PFSK-1 (cell line): ENCODE measurements at regions not wholly inside any gene's neighbourhood (a gene's known extent, or its start where the extent isn't known, plus 50 kb on each side); places are given as distances from the start of the nearest gene placed in this dataset.

Experiments used
- FOXP2 ChIP-seq: optimal IDR thresholded peaks from 2 replicates; pipeline ENCODE3; 2011; ENCODE audit warnings: borderline replicate concordance, control low read depth, inconsistent platforms; ENCODE audit not compliant: insufficient read depth; ENCODE audit errors: extremely low read length, extremely low read depth
- POLR2AphosphoS5 ChIP-seq: IDR thresholded peaks from 2 replicates; pipeline ENCODE4 v1.6.1; 2012; ENCODE audit warnings: low read depth, mild to moderate bottlenecking, control low read depth, low read length, moderate library complexity
- REST ChIP-seq, 2 experiments: IDR thresholded peaks; 2 replicates each; pipeline versions ENCODE4 v1.6.1 to v1.8.0; 2011 to 2012; ENCODE audit warnings: low read depth in 2 of 2, low read length in 2 of 2, control low read depth in 1 of 2, inconsistent platforms in 1 of 2, mild to moderate bottlenecking in 1 of 2, moderate library complexity in 1 of 2; ENCODE audit not compliant: insufficient read depth in 1 of 2
- SIN3A ChIP-seq: IDR thresholded peaks from 2 replicates; pipeline ENCODE4 v1.6.1; 2012; ENCODE audit warnings: mild to moderate bottlenecking, low read length, moderate library complexity, borderline replicate concordance; ENCODE audit not compliant: insufficient read depth
- TAF1 ChIP-seq: IDR thresholded peaks from 2 replicates; pipeline ENCODE4 v1.6.1; 2012; ENCODE audit warnings: low read length, control low read depth, borderline replicate concordance; ENCODE audit not compliant: insufficient read depth

- TF ChIP-seq REST (IDR thresholded peaks at IDR 0.05; ENCODE audit: insufficient read depth in 1 of 2, low read depth in 2 of 2, low read length in 2 of 2) (no peak), SIN3A (no peak), TAF1 (no peak), POLR2AphosphoS5 (no peak), FOXP2 (no peak)
These were observed 301.3 kb upstream of the NFE2L3 start for GRCh38 chr7:25850735-25851134.
